ENCODE measurements at regions not wholly inside any gene's neighbourhood (a gene's known extent, or its start where the extent isn't known, plus 50 kb on each side); places are given as distances from the start of the nearest gene placed in this dataset.

DNA sequence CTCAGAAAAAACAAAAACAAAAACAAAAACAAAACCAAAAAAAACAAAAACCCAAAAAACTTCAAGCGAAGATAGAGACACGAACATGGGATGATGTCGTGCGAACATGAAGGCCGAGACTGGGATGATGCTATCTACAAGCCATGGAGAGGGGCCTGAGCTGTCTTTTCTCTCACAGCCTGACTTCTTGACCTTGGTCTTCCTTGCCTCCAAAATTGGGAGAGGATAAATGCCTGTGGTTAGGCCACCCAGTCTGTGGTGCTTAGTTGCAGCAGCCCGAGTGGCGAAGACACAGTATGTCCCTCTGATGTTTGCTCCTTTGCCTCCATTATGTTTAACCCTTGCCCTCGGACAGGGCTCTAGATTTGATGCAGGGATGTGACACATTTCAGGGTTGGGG is 130.4 kb upstream of the BASP1 start:
- no peak for TF ChIP-seq CTCF (IDR thresholded peaks at IDR 0.05)
- TF ChIP-seq POLR2A (IDR thresholded peaks at IDR 0.05), result no peak
- no peak for TF ChIP-seq EP300 (IDR thresholded peaks at IDR 0.05)
- no peak for TF ChIP-seq POLR2AphosphoS5 (IDR thresholded peaks at IDR 0.05)
- WGBS, 2 donors (ENCODE audit: low coverage in 1 of 2), result 86 to 89% methylated on average over 3 to 8 of the region's 8 CpGs
- ATAC-seq, result no peak
- Histone ChIP-seq H3K9me3 (no peaks in the 10 kb centered on the region), H3K4me3 (no peak overlapping the region), H3K27ac (no peak overlapping the region), H3K36me3 (no peaks in the 10 kb centered on the region), H3K27me3 (no peaks in the 10 kb centered on the region), H3K4me1 (no peaks in the 10 kb centered on the region)

GRCh38 chr5:17088051-17088450 is 129.4 kb upstream of the BASP1 start:
- Histone ChIP-seq H3K27me3 (no peaks in the 10 kb centered on the region), H3K4me3 (no peak overlapping the region), H3K36me3 (no peaks in the 10 kb centered on the region), H3K4me1 (no peaks in the 10 kb centered on the region), H3K27ac (no peak overlapping the region), H3K9me3 (no peaks in the 10 kb centered on the region)
- no peak for ATAC-seq
- WGBS, 2 donors (ENCODE audit: low coverage in 1 of 2), result 66 to 85% methylated on average over 3 to 4 of the region's 4 CpGs
- TF ChIP-seq POLR2A (IDR thresholded peaks at IDR 0.05), result no peak
- no peak for TF ChIP-seq POLR2AphosphoS5 (IDR thresholded peaks at IDR 0.05)
- no peak for TF ChIP-seq EP300 (IDR thresholded peaks at IDR 0.05)
- no peak for TF ChIP-seq CTCF (IDR thresholded peaks at IDR 0.05)

DNA sequence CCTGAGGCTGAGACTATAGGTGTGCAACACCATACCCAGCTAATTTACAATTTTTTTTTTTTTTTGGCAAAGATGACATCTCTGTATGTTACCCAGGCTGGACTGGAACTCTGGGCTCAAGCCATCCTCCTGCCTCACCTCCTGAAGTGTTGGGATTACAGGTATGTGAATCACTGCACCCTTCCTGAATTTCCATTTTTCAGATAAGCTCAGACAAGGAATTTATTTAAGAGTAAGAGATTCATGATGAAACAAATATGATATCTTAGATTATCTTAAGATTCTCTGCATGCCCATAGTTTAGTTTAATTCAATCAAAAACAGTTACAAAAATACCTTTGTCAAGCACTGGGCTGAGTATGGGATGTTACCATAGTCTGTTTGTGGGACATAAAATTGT is 128.4 kb upstream of the BASP1 start:
- Histone ChIP-seq H3K9me3 (no peaks in the 10 kb centered on the region), H3K4me1 (no peaks in the 10 kb centered on the region), H3K27ac (no peak overlapping the region), H3K36me3 (no peaks in the 10 kb centered on the region), H3K4me3 (no peak overlapping the region), H3K27me3 (no peaks in the 10 kb centered on the region)
- TF ChIP-seq POLR2A (IDR thresholded peaks at IDR 0.05) (no peak), EP300 (IDR thresholded peaks at IDR 0.05) (no peak), CTCF (IDR thresholded peaks at IDR 0.05) (no peak), POLR2AphosphoS5 (IDR thresholded peaks at IDR 0.05) (no peak)
- ATAC-seq, result no peak

DNA sequence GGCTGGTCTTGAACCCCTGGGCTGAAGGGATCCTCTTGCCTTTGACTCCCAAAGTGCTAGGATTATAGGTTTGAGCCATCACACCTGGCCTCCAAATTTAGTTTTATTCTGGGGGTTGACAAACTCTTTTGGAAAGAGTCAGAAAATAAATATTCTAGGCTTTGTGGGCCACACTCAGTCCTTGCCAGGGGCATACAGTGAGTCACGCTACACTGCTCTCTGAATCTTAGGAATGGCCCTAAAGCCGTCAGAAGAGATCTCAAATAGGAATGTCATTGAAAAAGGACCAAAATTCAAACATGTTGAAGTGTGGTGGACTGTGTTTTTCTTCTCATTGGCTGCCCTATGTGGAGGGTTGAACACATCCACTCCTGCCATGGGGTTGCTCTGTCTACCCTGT is 127.7 kb upstream of the BASP1 start:
- no peak overlapping the region for H3K27ac ChIP-seq
- 89 to 94% methylated on average over 2 of the region's 2 CpGs for WGBS, 2 donors (ENCODE audit: low coverage in 1 of 2)
- H3K4me1 ChIP-seq, result no peaks in the 10 kb centered on the region
- H3K4me3 ChIP-seq, result no peak overlapping the region
- ATAC-seq, result no peak
- H3K36me3 ChIP-seq, result no peaks in the 10 kb centered on the region
- no peak for TF ChIP-seq POLR2AphosphoS5 (IDR thresholded peaks at IDR 0.05)
- no peaks in the 10 kb centered on the region for H3K9me3 ChIP-seq
- H3K27me3 ChIP-seq, result no peaks in the 10 kb centered on the region

DNA sequence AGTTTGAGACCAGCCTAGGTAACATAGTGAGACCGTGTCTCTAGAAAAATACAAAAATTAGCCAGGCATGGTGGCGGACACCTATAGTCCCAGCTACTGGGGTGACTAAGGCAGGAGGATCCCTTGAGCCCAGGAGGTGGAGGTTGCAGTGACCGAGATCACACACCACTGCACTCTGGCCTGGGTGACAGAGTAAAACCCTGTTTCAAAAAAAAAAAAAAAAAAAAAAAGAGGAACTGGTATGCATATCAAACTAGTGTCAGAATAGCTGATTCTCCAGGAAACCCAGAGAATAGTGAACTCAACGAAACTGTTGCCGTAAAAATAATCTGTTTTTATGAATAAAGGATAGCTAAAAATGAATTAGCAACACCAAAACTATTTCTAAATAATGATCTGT is 126.6 kb upstream of the BASP1 start:
- TF ChIP-seq POLR2AphosphoS5 (IDR thresholded peaks at IDR 0.05), result no peak
- no peak for TF ChIP-seq EP300 (IDR thresholded peaks at IDR 0.05)
- no peak for TF ChIP-seq POLR2A (IDR thresholded peaks at IDR 0.05)
- TF ChIP-seq CTCF (IDR thresholded peaks at IDR 0.05), result no peak
- no peaks in the 10 kb centered on the region for H3K27me3 ChIP-seq
- H3K4me3 ChIP-seq, result no peak overlapping the region
- no peaks in the 10 kb centered on the region for H3K36me3 ChIP-seq
- H3K9me3 ChIP-seq, result no peaks in the 10 kb centered on the region
- H3K27ac ChIP-seq, result no peak overlapping the region
- H3K4me1 ChIP-seq, result no peaks in the 10 kb centered on the region
- ATAC-seq, result no peak
- WGBS, 2 donors (ENCODE audit: low coverage in 1 of 2), result 83 to 100% methylated on average over 3 to 4 of the region's 5 CpGs

- no peak overlapping the region for H3K27ac ChIP-seq
- no peaks in the 10 kb centered on the region for H3K9me3 ChIP-seq
- no peak for ATAC-seq
- H3K4me3 ChIP-seq, result no peak overlapping the region
- H3K36me3 ChIP-seq, result no peaks in the 10 kb centered on the region
- peaks cover 6% of the 10 kb centered on the region for H3K27me3 ChIP-seq
- no peaks in the 10 kb centered on the region for H3K4me1 ChIP-seq
- TF ChIP-seq CTCF (IDR thresholded peaks at IDR 0.05), result no peak
- TF ChIP-seq POLR2A (IDR thresholded peaks at IDR 0.05), result no peak
- TF ChIP-seq POLR2AphosphoS5 (IDR thresholded peaks at IDR 0.05), result no peak
- TF ChIP-seq EP300 (IDR thresholded peaks at IDR 0.05), result no peak
- 21 to 75% methylated on average over 4 to 5 of the region's 7 CpGs for WGBS, 2 donors (ENCODE audit: low coverage in 1 of 2)
Observed at GRCh38 chr5:17094830-17095229, 122.6 kb upstream of the BASP1 start.

Measured in gastroesophageal sphincter (tissue), 4 donors.